ENCODE measurements at regions not wholly inside any gene's neighbourhood (a gene's known extent, or its start where the extent isn't known, plus 50 kb on each side); places are given as distances from the start of the nearest gene placed in this dataset.

DNA sequence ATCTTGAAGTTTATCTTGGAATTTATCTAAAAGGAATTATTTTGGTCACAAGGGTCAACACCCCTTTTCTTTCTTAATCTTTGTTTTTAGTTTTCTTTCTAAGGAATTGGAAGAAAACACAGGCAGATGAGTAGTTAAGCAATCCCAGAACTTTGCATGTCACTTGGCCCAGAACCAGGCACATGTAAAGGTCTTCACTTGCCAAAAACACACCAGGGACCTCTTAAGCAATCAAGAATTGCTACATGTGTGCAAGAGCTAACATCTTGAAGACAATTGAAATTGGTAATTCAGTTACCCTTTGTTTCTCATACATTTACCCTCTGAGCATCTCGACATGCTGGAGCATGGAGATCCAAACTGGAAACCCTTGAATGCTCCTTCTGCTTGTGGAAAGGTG lies 114.2 kb downstream of the ZC3H11B start:
- TF ChIP-seq EGR1 (IDR thresholded peaks at IDR 0.05), result no peak
- TF ChIP-seq RAD21 (IDR thresholded peaks at IDR 0.05; ENCODE audit: low read depth), result no peak
- no peak for TF ChIP-seq FOXM1 (IDR thresholded peaks at IDR 0.05; ENCODE audit: borderline replicate concordance, low read depth)
- no peak for TF ChIP-seq EP300 (IDR thresholded peaks at IDR 0.05; ENCODE audit: borderline replicate concordance)
- TF ChIP-seq, protein P1, sequence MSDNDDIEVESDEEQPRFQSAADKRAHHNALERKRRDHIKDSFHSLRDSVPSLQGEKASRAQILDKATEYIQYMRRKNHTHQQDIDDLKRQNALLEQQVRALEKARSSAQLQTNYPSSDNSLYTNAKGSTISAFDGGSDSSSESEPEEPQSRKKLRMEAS (IDR thresholded peaks at IDR 0.05), result no peak
- TF ChIP-seq ZBTB7A (IDR thresholded peaks at IDR 0.05; ENCODE audit: low read depth), result no peak
- TF ChIP-seq TAF1 (IDR thresholded peaks at IDR 0.05; ENCODE audit: low read depth), result no peak
- TF ChIP-seq REST (IDR thresholded peaks at IDR 0.05; ENCODE audit: low read depth), result no peak
- no peak for TF ChIP-seq CEBPB (IDR thresholded peaks at IDR 0.05)
- no peak for TF ChIP-seq CREB1 (IDR thresholded peaks at IDR 0.05; ENCODE audit: low read depth)
- TF ChIP-seq NFIC (IDR thresholded peaks at IDR 0.05), result no peak
- no peak for TF ChIP-seq YY1 (IDR thresholded peaks at IDR 0.05; ENCODE audit: low read depth)
